GM23248 (cell line): ENCODE measurements at regions not wholly inside any gene's neighbourhood (a gene's known extent, or its start where the extent isn't known, plus 50 kb on each side); places are given as distances from the start of the nearest gene placed in this dataset.

ENCODE experiments used
- EZH2 ChIP-seq: fragments of 200-600 bp; sonication (generic); IDR thresholded peaks from 2 replicates; pipeline ENCODE4 v1.6.1; 2018; ENCODE audit warnings: antibody characterized with exemption, mild to moderate bottlenecking; ENCODE audit not compliant: insufficient read depth, poor library complexity, severe bottlenecking
- EZH2phosphoT487 ChIP-seq: fragments of 200-600 bp; sonication (generic); IDR thresholded peaks from 2 replicates; pipeline ENCODE4 v1.6.1; 2018; ENCODE audit warnings: antibody characterized with exemption, moderate library complexity, mild to moderate bottlenecking, low read depth; ENCODE audit not compliant: insufficient read depth

GRCh38 chr12:114193474-114193873 lies 212.5 kb downstream of the TBX5 start:
- TF ChIP-seq EZH2 (no peak), EZH2phosphoT487 (no peak)
